Body of pancreas (tissue), 4 donors: ENCODE measurements at regions not wholly inside any gene's neighbourhood (a gene's known extent, or its start where the extent isn't known, plus 50 kb on each side); places are given as distances from the start of the nearest gene placed in this dataset.

Experiments used
- ATAC-seq: fragments of 150-250 bp; one replicate; pipeline ENCODE4 v1.9.1; 2016
- DNase-seq, 4 donors: peaks; one replicate each; pipeline ENCODE4 v3.0.0-alpha.2; 2019
- H3K27ac ChIP-seq, 4 donors: fragments of 200-600 bp; sonication (generic); 1 replicate in 3 of 4; 2 replicates in 1 of 4; pipeline versions ENCODE4 v1.5.1 to v1.6.1; 2016 to 2019; ENCODE audit warnings: mild to moderate bottlenecking in 1 of 4, mixed read lengths in 1 of 4, moderate library complexity in 1 of 4
- H3K27me3 ChIP-seq, 2 donors: fragments of 200-600 bp; sonication (generic); one replicate each; pipeline ENCODE4 v1.6.0; 2016; ENCODE audit warnings: mild to moderate bottlenecking in 1 of 2
- H3K36me3 ChIP-seq, 2 donors: fragments of 200-600 bp; sonication (generic); replicated peaks in 1 of 2; 2 replicates each; pipeline ENCODE4 v1.5.1; 2016; ENCODE audit warnings: low read depth in 2 of 2; ENCODE audit not compliant: insufficient read depth in 1 of 2
- H3K4me1 ChIP-seq: fragments of 200-600 bp; sonication (generic); one replicate; pipeline ENCODE4 v1.6.0; 2016
- H3K4me3 ChIP-seq, 2 donors: fragments of 200-600 bp; sonication (generic); 1 replicate in 1 of 2; 2 replicates in 1 of 2; pipeline ENCODE4 v1.5.1; 2016 to 2019
- H3K9me3 ChIP-seq, 3 donors: fragments of 200-600 bp; sonication (generic); 1 replicate in 2 of 3; 2 replicates in 1 of 3; pipeline ENCODE4 v1.5.1; 2016
- CTCF ChIP-seq, 7 experiments: fragments of 450-650 bp in 4 of 7; fragments of 200-600 bp in 3 of 7; sonication (generic) in 3 of 7; IDR thresholded peaks; one replicate each; pipeline ENCODE4 v1.5.1; 2016 to 2019; ENCODE audit warnings: antibody characterized with exemption in 7 of 7
- POLR2A ChIP-seq, 3 donors: fragments of 450-650 bp; IDR thresholded peaks; one replicate each; pipeline ENCODE4 v1.6.1; 2016; ENCODE audit warnings: antibody characterized with exemption in 3 of 3, mild to moderate bottlenecking in 2 of 3
- WGBS, 2 donors: methylation state at CpG; one replicate each; pipeline ENCODE4 v1.1.5; 2017; 5-methylcytosine and 5-hydroxymethylcytosine counted together
- intact Hi-C: fragments of 100-400 bp; cut with DNase I; formaldehyde crosslinking; loops from one replicate; pipeline ENCODE4 v1.15.1; 2023

GRCh38 chr1:209403921-209404320 lies 179.6 kb upstream of the CAMK1G start:
- H3K27ac ChIP-seq: no peak overlapping the region
- H3K4me1 ChIP-seq: no peaks in the 10 kb centered on the region
- 69 to 75% methylated on average over 7 of the region's 7 CpGs for WGBS, 2 donors
- TF ChIP-seq CTCF (IDR thresholded peaks at IDR 0.05) (no peak), POLR2A (IDR thresholded peaks at IDR 0.05) (no peak)
- no peak overlapping the region for H3K4me3 ChIP-seq
- no peaks in the 10 kb centered on the region for H3K36me3 ChIP-seq
- intact Hi-C loops: no loop called here
- ATAC-seq (no peak), DNase-seq (no peak)
- H3K27me3 ChIP-seq: no peaks in the 10 kb centered on the region
- no peaks in the 10 kb centered on the region for H3K9me3 ChIP-seq

- no peak for ATAC-seq
- Histone ChIP-seq H3K4me1 (no peaks in the 10 kb centered on the region), H3K27me3 (no peaks in the 10 kb centered on the region), H3K27ac (no peak overlapping the region), H3K4me3 (no peak overlapping the region), H3K36me3 (no peaks in the 10 kb centered on the region), H3K9me3 (no peaks in the 10 kb centered on the region)
- TF ChIP-seq POLR2A (IDR thresholded peaks at IDR 0.05) (no peak), CTCF (IDR thresholded peaks at IDR 0.05) (no peak)
- intact Hi-C loops: no loop called here
- DNase-seq: no peak
- WGBS, 2 donors: 35 to 39% methylated on average over 3 of the region's 3 CpGs
Observed at GRCh38 chr1:209404577-209404976, 178.9 kb upstream of the CAMK1G start.

DNA sequence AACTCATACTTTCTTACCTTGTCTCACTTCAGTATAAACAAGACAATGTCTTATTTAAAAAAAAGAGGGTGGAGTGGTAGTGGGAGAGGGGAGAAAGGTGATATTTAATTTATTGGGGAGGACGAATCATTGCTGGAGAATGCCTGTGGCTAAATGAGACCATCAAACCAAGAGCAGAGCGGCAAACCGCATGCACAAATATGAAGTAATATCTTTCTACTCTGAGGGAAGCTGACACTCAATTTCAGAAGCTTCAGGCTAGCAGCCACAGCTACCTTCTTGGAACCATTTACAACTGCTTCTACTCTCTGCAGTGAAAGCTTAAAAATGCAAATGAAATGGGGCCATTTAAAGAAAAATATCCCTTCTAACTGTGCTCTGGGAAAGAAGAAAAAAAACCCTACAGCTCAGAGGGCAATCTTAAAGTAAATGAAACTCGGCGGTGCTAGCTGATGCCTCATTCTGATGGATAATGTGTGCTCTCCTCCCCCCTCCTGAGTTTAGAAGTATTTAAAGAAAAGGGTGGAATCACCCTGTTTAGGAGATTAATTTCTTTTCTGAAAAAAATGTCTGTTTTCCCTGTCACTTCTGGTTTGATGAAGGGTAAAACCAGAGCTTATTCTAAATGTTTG lies 178.2 kb upstream of the CAMK1G start:
- ATAC-seq: no peak

DNA sequence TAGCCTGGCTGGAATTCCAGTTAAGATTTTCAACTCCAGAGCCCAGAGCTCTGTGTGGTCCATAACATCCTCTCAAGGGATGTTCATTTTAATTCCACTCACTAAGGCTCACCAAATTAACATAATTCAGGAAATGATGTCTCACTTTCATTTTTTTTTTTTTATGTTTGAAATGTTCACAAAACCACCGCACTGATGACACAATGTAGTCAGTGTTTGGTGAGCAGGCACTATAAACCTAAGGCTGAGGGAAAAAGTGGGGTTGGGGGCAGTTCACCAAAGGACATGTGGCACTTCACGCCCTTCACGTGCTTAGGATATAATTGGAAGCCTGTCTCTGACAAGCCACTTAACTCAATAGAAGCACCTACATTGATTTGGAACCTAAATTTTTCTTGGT lies 177.3 kb upstream of the CAMK1G start:
- ATAC-seq (no peak), DNase-seq (no peak)
- H3K9me3 ChIP-seq: no peaks in the 10 kb centered on the region
- no peaks in the 10 kb centered on the region for H3K27me3 ChIP-seq
- 43 to 55% methylated on average over 3 of the region's 3 CpGs for WGBS, 2 donors
- H3K4me3 ChIP-seq: no peak overlapping the region
- H3K27ac ChIP-seq: no peak overlapping the region
- H3K4me1 ChIP-seq: no peaks in the 10 kb centered on the region
- no peaks in the 10 kb centered on the region for H3K36me3 ChIP-seq
- TF ChIP-seq CTCF (IDR thresholded peaks at IDR 0.05): no peak
- intact Hi-C loops: no loop called here

More for the DNA sequence above, 178.2 kb upstream of the CAMK1G start:
- no peaks in the 10 kb centered on the region for H3K36me3 ChIP-seq
- TF ChIP-seq POLR2A (IDR thresholded peaks at IDR 0.05) (no peak), CTCF (IDR thresholded peaks at IDR 0.05) (no peak)
- WGBS, 2 donors: 23 to 24% methylated on average over 5 of the region's 5 CpGs
- H3K27ac ChIP-seq: no peak overlapping the region
- no peak for DNase-seq
- H3K27me3 ChIP-seq: no peaks in the 10 kb centered on the region
- H3K9me3 ChIP-seq: no peaks in the 10 kb centered on the region
- no peaks in the 10 kb centered on the region for H3K4me1 ChIP-seq
- H3K4me3 ChIP-seq: no peak overlapping the region
- intact Hi-C loops: no loop called here

DNA sequence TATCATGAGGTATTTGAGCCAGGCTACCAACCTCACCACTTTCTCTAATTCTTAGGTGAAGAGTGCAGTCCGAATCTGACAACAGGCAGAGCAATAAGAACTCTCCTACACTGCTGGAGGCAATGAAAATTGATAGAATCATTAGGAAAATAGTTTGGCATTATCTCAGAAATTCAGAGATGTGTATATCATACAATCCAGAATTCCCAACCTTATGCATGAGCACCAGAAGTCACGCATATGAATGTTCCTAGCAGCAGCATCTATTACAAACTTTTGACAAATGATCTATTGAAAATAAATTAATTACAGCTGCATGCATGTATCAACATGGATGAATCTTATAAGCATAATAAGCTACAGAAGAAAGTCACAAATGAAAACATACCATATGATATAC lies 176.9 kb upstream of the CAMK1G start:
- ATAC-seq: no peak
- no peaks in the 10 kb centered on the region for H3K27me3 ChIP-seq
- intact Hi-C loops: no loop called here

More for the DNA sequence above, 176.9 kb upstream of the CAMK1G start:
- Histone ChIP-seq H3K4me3 (no peak overlapping the region), H3K27ac (no peak overlapping the region), H3K4me1 (no peaks in the 10 kb centered on the region), H3K9me3 (no peaks in the 10 kb centered on the region), H3K36me3 (no peaks in the 10 kb centered on the region)
- no peak for DNase-seq
- WGBS, 2 donors: 63 to 68% methylated on average over 2 of the region's 2 CpGs
- no peak for TF ChIP-seq POLR2A (IDR thresholded peaks at IDR 0.05)
- no peak for TF ChIP-seq CTCF (IDR thresholded peaks at IDR 0.05)
